GM10266 (cell line): ENCODE measurements at regions not wholly inside any gene's neighbourhood (a gene's known extent, or its start where the extent isn't known, plus 50 kb on each side); places are given as distances from the start of the nearest gene placed in this dataset.
"Not testable (repeated sequence)": the region's sequence is repeated elsewhere in the genome, so short reads cannot be mapped to it uniquely, and the experiment has no call there.

Source experiments
- DNase-seq: peaks from one replicate; pipeline ENCODE4 v3.0.0; 2012; ENCODE audit errors: extremely low spot score
- CTCF ChIP-seq: IDR thresholded peaks from 2 replicates; pipeline ENCODE4 v1.5.1; 2012; ENCODE audit warnings: mild to moderate bottlenecking, low read depth; ENCODE audit not compliant: control insufficient read depth, insufficient read depth; ENCODE audit errors: missing control alignments

GRCh38 chr18:61639886-61640285 is 252.9 kb downstream of the RNF152 start:
- no peak for TF ChIP-seq CTCF
- DNase-seq = no peak

- TF ChIP-seq CTCF = no peak
- no peak for DNase-seq
Observed at GRCh38 chr18:61637905-61638595, 254.8 kb downstream of the RNF152 start.

GRCh38 chr18:61637319-61637718 is 255.5 kb downstream of the RNF152 start:
- no peak for DNase-seq
- no peak for TF ChIP-seq CTCF

GRCh38 chr18:61635901-61636528 is 256.8 kb downstream of the RNF152 start:
- peak; percentile 72 for TF ChIP-seq CTCF
- peak; percentile 37 for DNase-seq

GRCh38 chr18:61628085-61628484 is 264.7 kb downstream of the RNF152 start:
- DNase-seq = no peak

GRCh38 chr18:61624631-61625030 is 268.2 kb downstream of the RNF152 start:
- DNase-seq = not testable (repeated sequence)

More at GRCh38 chr18:61628085-61628484, 264.7 kb downstream of the RNF152 start:
- no peak for TF ChIP-seq CTCF

GRCh38 chr18:61619783-61620182 is 273.0 kb downstream of the RNF152 start:
- TF ChIP-seq CTCF = no peak

More at GRCh38 chr18:61619783-61620182, 273.0 kb downstream of the RNF152 start:
- DNase-seq = no peak
